Head of caudate nucleus (tissue), 42 donors: ENCODE measurements at regions not wholly inside any gene's neighbourhood (a gene's known extent, or its start where the extent isn't known, plus 50 kb on each side); places are given as distances from the start of the nearest gene placed in this dataset.

Source experiments
- DNase-seq, 42 donors: peaks; one replicate each; pipeline versions ENCODE4 v3.0.0 to v3.0.0-alpha.2; 2020 to 2021; ENCODE audit warnings: mixed read lengths in 7 of 42
- intact Hi-C: fragments of 100-400 bp; cut with DNase I; formaldehyde crosslinking; loops from one replicate; pipeline ENCODE4 v1.15.0; 2022

GRCh38 chr17:11086646-11087340, 154.2 kb upstream of the SHISA6 start:
- DNase-seq = no peak
- intact Hi-C loops = no loop called here

DNA sequence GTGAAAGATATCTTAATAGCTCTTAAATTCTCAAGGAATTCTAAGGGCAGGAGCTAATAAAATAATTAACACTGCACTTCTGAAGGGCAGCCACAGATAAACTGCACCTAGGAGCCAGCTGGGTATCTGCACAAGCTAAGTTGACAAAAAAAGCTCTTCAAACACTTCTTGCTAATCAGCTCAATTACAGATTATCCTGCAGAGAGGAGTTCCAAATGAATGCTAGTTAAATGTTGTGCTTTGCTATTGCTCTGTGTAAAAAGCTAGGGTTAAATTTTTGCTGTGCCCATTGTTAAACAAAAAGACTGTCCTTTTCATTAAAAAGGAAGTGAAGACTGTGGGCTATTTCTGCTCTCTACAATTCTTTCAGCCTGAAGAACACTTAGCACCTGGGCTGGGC, 158.5 kb upstream of the SHISA6 start:
- intact Hi-C loops = no loop called here
- DNase-seq = no peak

GRCh38 chr17:11081342-11081741, 159.7 kb upstream of the SHISA6 start:
- no peak for DNase-seq
- intact Hi-C loops = no loop called here

DNA sequence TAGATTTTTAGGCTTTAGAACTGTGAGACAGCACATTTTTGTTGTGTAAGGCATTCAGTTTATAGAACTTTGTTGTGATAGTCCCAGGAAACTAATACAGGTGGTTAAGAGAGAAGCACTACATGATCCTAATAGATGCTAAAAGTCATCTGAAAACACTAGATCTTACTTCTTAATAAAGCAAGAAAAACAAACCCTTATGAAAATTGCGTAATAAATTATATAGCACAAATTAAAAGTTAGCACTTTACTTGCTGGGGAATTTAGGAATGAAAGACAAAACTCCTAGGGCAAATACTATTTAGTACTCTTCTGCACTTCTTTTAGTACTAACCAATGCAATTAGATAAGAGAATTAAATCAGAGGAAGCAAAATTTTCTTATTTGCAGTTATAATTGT, 163.3 kb upstream of the SHISA6 start:
- no peak for DNase-seq
- intact Hi-C loops = no loop called here

DNA sequence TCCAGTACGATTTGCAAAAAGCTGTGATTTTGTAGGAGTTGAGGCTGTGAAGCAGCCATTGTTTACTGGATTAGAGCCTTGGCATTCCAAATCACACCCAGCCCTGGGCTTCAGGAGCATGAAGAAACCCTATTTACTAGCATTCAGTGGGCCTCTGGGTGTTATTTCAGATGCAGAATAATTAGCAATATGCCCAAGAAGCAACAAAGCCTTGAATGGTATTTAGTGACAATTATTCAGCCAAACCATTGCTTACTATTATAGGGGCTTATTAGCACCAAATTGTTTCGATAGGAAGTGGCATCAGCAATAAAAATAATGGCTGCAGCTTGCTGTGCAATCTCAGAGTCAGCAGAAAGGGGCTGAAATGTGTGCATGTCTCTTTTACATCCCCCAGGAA, 166.6 kb upstream of the SHISA6 start:
- DNase-seq = no peak
- intact Hi-C loops = no loop called here

- DNase-seq = no peak
- intact Hi-C loops = no loop called here
Observed at GRCh38 chr17:11056926-11057325, 184.1 kb upstream of the SHISA6 start.

DNA sequence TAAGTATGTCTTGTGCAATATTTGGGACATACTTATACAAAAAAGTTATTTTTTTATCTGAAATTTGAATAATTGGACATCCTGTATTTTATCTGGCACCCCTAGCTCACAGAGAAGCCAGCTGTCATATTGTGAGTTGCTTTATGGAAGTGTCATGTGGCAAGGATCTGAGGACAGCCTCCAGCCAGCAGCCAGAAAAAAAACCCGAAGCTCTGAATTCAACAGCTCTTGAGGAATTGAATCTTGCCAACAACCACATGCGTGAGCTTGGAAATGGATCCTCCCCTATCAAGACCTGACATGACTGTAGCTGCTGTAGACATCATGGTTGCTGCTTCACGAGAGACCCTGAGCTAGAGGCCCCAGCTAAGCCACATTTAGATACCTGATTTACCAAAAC, 187.2 kb upstream of the SHISA6 start:
- DNase-seq = no peak
- intact Hi-C loops = no loop called here

DNA sequence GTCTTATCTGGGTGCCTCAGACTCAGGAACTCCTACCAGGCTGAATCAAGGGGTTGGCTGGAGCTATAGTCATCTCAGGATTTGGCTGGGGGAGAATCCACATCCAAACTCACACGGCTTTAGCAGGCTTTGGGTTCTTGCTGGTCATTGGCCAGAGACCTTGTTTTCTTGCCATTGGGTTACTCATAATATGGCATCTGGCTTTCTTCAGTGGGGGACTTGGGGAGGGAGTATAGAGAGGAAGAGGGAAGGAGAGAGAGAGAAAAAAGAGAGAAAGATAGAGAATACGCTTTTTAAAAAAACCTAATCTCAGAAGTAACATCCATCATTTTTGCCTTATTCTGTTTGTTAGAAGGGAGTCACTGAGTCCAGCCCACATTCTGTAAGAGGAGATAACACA, 191.5 kb upstream of the SHISA6 start:
- DNase-seq = no peak
- intact Hi-C loops = no loop called here

- intact Hi-C loops = no loop called here
- no peak for DNase-seq
Observed at GRCh38 chr17:11047228-11047627, 193.8 kb upstream of the SHISA6 start.

DNA sequence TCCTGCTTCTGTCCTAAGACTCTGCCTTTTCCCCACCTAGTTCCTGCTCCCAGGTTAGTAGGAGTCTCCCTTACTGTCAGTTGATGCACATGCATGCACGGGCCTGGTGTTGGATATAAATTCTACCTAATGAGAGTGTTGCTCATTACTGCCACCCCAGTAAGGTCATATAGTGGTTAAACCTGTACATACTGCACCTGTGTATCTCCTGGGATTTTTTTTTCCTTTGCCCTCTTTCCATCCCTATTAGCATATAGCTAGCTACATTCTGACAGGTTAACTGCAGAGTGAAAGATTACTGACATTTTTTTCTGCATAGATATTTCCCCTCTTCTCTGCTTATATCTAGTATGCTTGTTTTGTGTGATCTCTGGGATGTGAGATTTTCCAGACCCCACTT, 201.5 kb upstream of the PIRT start:
- intact Hi-C loops = no loop called here
- DNase-seq = no peak

DNA sequence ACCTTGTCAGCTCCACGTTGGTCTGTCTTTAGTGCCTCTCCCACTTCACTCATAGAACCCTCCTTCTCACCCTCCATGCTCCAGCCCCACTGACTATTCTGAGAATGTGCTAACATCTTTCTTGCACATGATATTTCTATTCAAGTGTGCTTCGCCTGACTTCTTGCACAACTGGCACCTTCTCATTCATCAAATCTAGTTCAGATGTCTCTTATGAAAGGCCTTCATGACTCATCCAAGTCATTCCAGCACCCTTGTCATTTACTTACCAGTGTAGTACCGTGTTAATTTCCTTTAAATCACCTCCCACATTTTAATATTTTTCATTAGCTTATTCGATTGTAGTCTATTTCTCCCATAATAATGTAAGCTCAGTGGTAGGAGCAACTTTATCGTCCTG, 197.8 kb upstream of the PIRT start:
- intact Hi-C loops = no loop called here
- DNase-seq = peak in 9 of 42 donors; percentile 3 to 42 (median 14)

GRCh38 chr17:11031787-11032186, 193.9 kb upstream of the PIRT start:
- DNase-seq = no peak
- intact Hi-C loops = no loop called here

- intact Hi-C loops = no loop called here
Observed at GRCh38 chr17:11029791-11030190, 191.9 kb upstream of the PIRT start.

DNA sequence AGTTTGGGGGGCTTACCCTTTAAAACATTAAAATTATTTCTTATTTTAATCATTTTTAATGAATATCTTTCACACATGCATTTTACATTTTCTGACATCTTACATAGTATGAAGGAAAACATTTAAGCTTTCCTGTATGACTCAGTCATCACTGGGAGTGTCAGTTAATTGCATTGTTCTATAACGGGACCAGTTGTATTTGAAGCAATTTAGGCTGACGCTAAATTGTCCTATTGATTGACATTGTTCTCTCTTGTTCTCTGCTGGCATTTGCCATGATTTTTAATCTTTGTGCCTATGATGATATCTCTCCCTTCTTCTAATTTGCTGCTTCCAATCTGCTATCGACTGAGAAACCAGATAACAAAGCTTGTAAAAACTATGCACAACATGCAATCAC, 190.5 kb upstream of the PIRT start:
- peak in 3 of 42 donors; percentile 8 to 26 (median 21) for DNase-seq
- intact Hi-C loops = no loop called here

More at GRCh38 chr17:11029791-11030190, 191.9 kb upstream of the PIRT start:
- no peak for DNase-seq

DNA sequence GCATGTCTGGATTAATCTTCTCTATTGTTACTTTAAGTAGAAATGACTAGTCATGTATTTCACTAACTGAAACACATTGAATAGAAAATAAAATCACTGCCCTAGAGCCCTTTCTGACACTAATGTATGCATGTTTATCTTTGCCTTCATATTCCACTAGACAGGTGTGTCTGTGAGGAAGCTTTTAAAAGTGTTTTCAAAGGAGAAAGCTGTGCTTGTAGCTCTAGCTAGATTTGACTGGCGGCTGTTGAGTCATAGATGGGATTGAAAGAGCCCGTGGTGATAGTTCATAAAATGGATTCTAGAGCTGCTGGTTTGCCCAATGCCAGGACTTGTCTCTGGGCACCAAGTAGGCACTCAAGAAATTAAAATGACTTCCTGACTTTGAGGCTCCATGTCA, 189.0 kb upstream of the PIRT start:
- peak in 21 of 42 donors; percentile 11 to 76 (median 27) for DNase-seq
- intact Hi-C loops = no loop called here

DNA sequence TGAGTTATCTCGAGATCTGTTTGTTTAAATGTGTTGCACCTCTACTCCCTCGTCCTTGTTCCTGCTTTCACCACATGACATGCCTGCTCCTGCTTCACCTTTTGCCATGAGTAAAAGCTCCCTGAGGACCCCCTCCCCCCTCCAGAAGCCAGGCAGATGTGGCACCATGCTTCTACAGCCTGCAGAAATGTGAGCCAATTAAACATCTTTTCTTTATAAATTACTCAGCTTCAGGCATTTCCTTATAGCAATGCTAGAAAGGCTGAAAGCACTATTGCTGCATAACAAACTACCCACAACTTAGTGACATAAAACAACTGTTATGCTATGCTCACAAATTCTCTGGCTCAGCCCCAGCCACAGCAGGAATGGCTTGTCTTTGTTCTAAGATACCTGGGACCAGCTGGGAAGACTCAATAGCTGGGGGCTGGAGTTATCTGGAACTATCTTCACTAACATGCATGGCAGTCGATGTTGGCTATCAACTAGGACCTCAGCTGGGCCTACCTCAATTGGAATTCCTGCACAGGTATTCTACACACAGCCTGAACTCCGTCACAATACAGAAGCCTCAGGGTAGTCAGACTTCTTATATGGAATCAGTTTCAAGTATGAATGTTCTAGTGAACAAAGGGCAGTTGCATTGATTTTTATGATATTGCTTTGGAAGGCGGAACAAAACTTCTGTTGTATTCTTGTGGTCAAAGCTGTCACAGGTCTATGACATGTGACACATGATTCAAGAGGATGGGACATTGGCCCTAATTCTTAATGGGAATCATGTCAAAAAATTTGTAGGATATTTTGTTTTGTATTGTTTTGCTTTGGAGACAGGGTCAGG, 186.0 kb upstream of the PIRT start:
- intact Hi-C loops = no loop called here
- no peak for DNase-seq

GRCh38 chr17:11006530-11006929, 168.6 kb upstream of the PIRT start:
- intact Hi-C loops = no loop called here
- DNase-seq = no peak

DNA sequence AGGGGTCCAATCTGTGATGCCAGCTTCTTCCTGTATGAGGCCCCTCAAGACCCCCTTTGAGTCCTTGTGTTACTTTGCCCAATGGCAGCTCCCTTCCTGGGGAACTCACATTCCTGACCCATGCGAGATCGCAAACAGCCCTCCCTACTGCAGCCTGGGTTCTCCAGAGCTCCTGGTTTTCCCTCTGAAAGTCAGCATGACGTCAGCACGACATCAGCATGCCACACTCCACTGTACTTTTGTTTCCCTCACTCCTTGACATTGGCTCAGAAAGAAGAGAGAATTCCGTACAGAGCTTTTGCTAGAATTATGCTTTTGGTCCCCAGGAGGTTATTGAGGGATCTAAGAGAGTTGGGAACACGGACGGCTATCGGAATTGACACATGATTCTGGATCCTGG, 168.1 kb upstream of the PIRT start:
- intact Hi-C loops = no loop called here
- no peak for DNase-seq

- no peak for DNase-seq
- intact Hi-C loops = no loop called here
Observed at GRCh38 chr17:11002417-11002816, 164.5 kb upstream of the PIRT start.

DNA sequence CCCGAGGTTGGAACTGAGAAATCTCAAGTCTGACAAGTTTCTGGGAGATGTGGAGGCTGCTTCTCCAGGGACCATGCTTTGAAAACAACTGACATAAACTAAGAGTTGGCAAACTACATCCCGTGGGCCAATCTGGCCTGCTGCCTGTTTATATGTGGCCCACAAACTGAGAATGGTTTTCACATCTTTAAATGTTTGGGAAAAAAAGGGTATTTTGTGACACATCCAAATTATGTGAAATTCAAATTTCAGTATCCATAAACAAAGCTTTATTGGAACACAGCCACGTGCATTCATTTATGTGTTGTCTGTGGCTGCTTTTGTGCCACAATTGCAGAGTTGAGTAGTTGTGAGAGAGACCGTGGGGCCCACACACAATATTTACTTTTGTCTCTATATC, 163.8 kb upstream of the PIRT start:
- DNase-seq = no peak
- intact Hi-C loops = no loop called here

DNA sequence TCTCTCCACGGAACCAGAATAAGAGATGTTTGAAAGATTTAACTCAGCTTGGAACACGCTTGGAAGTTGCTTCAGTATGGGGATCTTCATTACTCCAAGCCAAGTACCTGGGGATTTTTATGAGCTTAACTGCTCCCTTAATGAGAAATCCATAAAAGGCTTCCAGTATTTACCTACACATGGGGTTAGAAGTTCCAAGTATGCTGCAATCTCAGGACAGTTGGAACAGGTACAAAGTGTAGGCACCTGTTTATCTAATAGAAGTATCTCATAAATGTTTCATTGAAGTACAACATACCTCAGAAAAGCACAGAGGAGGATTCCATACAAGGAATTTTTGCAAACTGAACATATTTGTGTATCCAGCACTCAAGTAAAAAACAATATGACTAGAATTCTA, 161.6 kb upstream of the PIRT start:
- intact Hi-C loops = no loop called here
- no peak for DNase-seq
